CD14-positive monocyte (primary cell): ENCODE measurements at regions not wholly inside any gene's neighbourhood (a gene's known extent, or its start where the extent isn't known, plus 50 kb on each side); places are given as distances from the start of the nearest gene placed in this dataset.

Experiments
- DNase-seq, 3 donors: peaks; one replicate each; pipeline ENCODE4 v3.0.0-alpha.2; 2011 to 2022
- H2AFZ ChIP-seq: 2 replicates; pipeline ENCODE4 v1.6.0; 2012; ENCODE audit warnings: mild to moderate bottlenecking, low read depth, low read length, inconsistent platforms; ENCODE audit not compliant: insufficient read depth, poor library complexity, severe bottlenecking
- H3K27ac ChIP-seq, 2 donors: 1 replicate in 1 of 2; 2 replicates in 1 of 2; pipeline ENCODE4 v1.5.1; 2012 to 2013; ENCODE audit warnings: low read length in 2 of 2, control low read depth in 1 of 2, inconsistent platforms in 1 of 2, low read depth in 1 of 2, mild to moderate bottlenecking in 1 of 2
- H3K27me3 ChIP-seq, 2 donors: one replicate each; pipeline versions ENCODE4 v1.6.0 to v1.6.1; 2011 to 2013; ENCODE audit warnings: low read length in 2 of 2; ENCODE audit not compliant: control insufficient read depth in 2 of 2, insufficient read depth in 2 of 2
- H3K36me3 ChIP-seq, 2 donors: replicated peaks in 1 of 2; 1 replicate in 1 of 2; 2 replicates in 1 of 2; pipeline versions ENCODE4 v1.5.1 to v1.6.1; 2012 to 2013; ENCODE audit warnings: low read length in 2 of 2, control low read depth in 1 of 2, inconsistent platforms in 1 of 2, mild to moderate bottlenecking in 1 of 2; ENCODE audit not compliant: insufficient read depth in 2 of 2, control insufficient read depth in 1 of 2
- H3K4me1 ChIP-seq, 2 donors: 1 replicate in 1 of 2; 2 replicates in 1 of 2; pipeline versions ENCODE4 v1.5.1 to v1.6.1; 2012 to 2013; ENCODE audit warnings: low read length in 2 of 2, control low read depth in 1 of 2, inconsistent platforms in 1 of 2, mild to moderate bottlenecking in 1 of 2, moderate library complexity in 1 of 2; ENCODE audit not compliant: insufficient read depth in 2 of 2, control insufficient read depth in 1 of 2
- H3K4me2 ChIP-seq: replicated peaks from 2 replicates; pipeline ENCODE3; 2012; ENCODE audit warnings: low read length, moderate library complexity, mild to moderate bottlenecking; ENCODE audit not compliant: poor library complexity, severe bottlenecking; ENCODE audit errors: extremely low read depth
- H3K4me3 ChIP-seq, 3 experiments: fragments of 200-600 bp in 1 of 3; sonication (generic) in 1 of 3; replicated peaks in 1 of 3; 1 replicate in 2 of 3; 2 replicates in 1 of 3; pipeline ENCODE4 v1.5.1; 2011 to 2013; ENCODE audit warnings: low read length in 3 of 3, mild to moderate bottlenecking in 3 of 3, control low read depth in 2 of 3, low read depth in 2 of 3, inconsistent platforms in 1 of 3, moderate library complexity in 1 of 3
- H3K79me2 ChIP-seq: 2 replicates; pipeline ENCODE4 v1.6.0; 2012; ENCODE audit warnings: mild to moderate bottlenecking, control low read depth, inconsistent platforms, low read length, moderate library complexity; ENCODE audit not compliant: insufficient read depth
- H3K9ac ChIP-seq: 2 replicates; pipeline ENCODE4 v1.6.0; 2017; ENCODE audit warnings: low read length, mild to moderate bottlenecking; ENCODE audit not compliant: insufficient read depth, poor library complexity, severe bottlenecking
- H3K9me3 ChIP-seq, 2 donors: replicated peaks in 1 of 2; 1 replicate in 1 of 2; 2 replicates in 1 of 2; pipeline versions ENCODE4 v1.5.1 to v1.6.1; 2012 to 2013; ENCODE audit warnings: low read length in 2 of 2, control low read depth in 1 of 2; ENCODE audit not compliant: control insufficient read depth in 1 of 2, insufficient read depth in 1 of 2
- H4K20me1 ChIP-seq: 2 replicates; pipeline ENCODE4 v1.6.0; 2012; ENCODE audit warnings: mild to moderate bottlenecking, low read length, control low read depth, moderate library complexity; ENCODE audit not compliant: insufficient read depth
- H3K27ac Mint-ChIP-seq, 7 donors: one replicate each; pipeline ENCODE4 v1.8.0; 2020; ENCODE audit warnings: mild to moderate bottlenecking in 7 of 7, mixed read lengths in 7 of 7, moderate library complexity in 6 of 7, inconsistent platforms in 2 of 7
- H3K27me3 Mint-ChIP-seq, 3 donors: one replicate each; pipeline ENCODE4 v1.8.0; 2021 to 2022; ENCODE audit warnings: low read depth in 3 of 3, mild to moderate bottlenecking in 3 of 3, mixed read lengths in 3 of 3, moderate library complexity in 3 of 3, inconsistent platforms in 1 of 3
- H3K36me3 Mint-ChIP-seq, 2 donors: one replicate each; pipeline ENCODE4 v1.8.0; 2020; ENCODE audit warnings: mixed read lengths in 2 of 2, inconsistent platforms in 1 of 2, mild to moderate bottlenecking in 1 of 2
- H3K4me1 Mint-ChIP-seq: one replicate; pipeline ENCODE4 v1.8.0; 2020; ENCODE audit warnings: mild to moderate bottlenecking, mixed read lengths
- H3K4me3 Mint-ChIP-seq, 2 donors: one replicate each; pipeline ENCODE4 v1.8.0; 2020; ENCODE audit warnings: mild to moderate bottlenecking in 2 of 2, mixed read lengths in 2 of 2, moderate library complexity in 1 of 2
- H3K9me3 Mint-ChIP-seq, 7 donors: one replicate each; pipeline ENCODE4 v1.8.0; 2020 to 2022; ENCODE audit warnings: mixed read lengths in 7 of 7, mild to moderate bottlenecking in 6 of 7, moderate library complexity in 6 of 7, inconsistent platforms in 2 of 7
- CTCF ChIP-seq: fragments of 200-600 bp; IDR thresholded peaks from one replicate; pipeline ENCODE4 v1.8.0; 2022; ENCODE audit warnings: antibody characterized with exemption, mild to moderate bottlenecking
- WGBS: methylation state at CpG from one replicate; pipeline ENCODE4 v1.1.5; 2013; ENCODE audit warnings: missing lambda C conversion rate; ENCODE audit not compliant: insufficient coverage; 5-methylcytosine and 5-hydroxymethylcytosine counted together
- intact Hi-C, 2 donors: fragments of 100-400 bp; cut with micrococcal nuclease; formaldehyde crosslinking; loops; one replicate each; pipeline versions ENCODE4 v1.15.0 to v1.15.1; 2023

DNA sequence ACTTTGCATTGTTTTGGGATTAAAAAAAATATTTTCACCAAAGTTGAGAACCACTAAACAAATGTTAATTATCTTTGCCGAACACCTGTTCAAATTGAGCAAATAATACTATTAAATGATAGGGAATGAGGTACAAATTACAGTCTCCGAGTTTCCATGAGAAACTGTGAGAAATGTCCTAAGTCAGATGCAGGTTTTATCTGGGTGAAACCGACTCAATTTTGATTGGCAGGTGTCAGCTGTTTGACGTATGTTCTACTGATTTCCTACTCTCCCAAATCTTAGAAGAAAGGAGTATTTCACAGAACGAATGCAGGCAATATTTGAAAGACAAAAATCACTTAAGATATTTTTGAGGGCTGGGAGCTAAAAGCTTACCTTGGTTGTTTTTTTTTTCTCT lies 622.0 kb upstream of the GOT2 start:
- DNase-seq: no peak
- Mint-ChIP-seq H3K4me3 (no peak overlapping the region), H3K4me1 (no peaks in the 10 kb centered on the region), H3K36me3 (no peaks in the 10 kb centered on the region), H3K27ac (no peak overlapping the region), H3K27me3 (peaks cover 0 to 1% (median 0%) of the 10 kb centered on the region in 3 donors), H3K9me3 (peaks cover 0 to 9% (median 3%) of the 10 kb centered on the region in 7 donors)
- no peaks in the 10 kb centered on the region for H3K79me2 ChIP-seq
- intact Hi-C loops: no loop called here
- no peak overlapping the region for H3K27ac ChIP-seq
- no peaks in the 10 kb centered on the region for H3K9me3 ChIP-seq
- H3K4me3 ChIP-seq: no peak overlapping the region
- H2AFZ ChIP-seq: no peak overlapping the region
- H3K9ac ChIP-seq: no peak overlapping the region
- H4K20me1 ChIP-seq: no peaks in the 10 kb centered on the region
- WGBS: no CpG with 5 or more reads among the region's 5 CpGs
- H3K4me1 ChIP-seq: no peaks in the 10 kb centered on the region
- TF ChIP-seq CTCF: no peak
- H3K36me3 ChIP-seq: no peaks in the 10 kb centered on the region
- H3K4me2 ChIP-seq: no peak overlapping the region
- H3K27me3 ChIP-seq: no peaks in the 10 kb centered on the region

- H3K9me3 ChIP-seq: no peaks in the 10 kb centered on the region
- no peaks in the 10 kb centered on the region for H3K27me3 ChIP-seq
- intact Hi-C loops: no loop called here
- no peak overlapping the region for H3K27ac ChIP-seq
- Mint-ChIP-seq H3K27me3 (peaks cover 0 to 2% (median 0%) of the 10 kb centered on the region in 3 donors), H3K4me3 (no peak overlapping the region), H3K4me1 (no peaks in the 10 kb centered on the region), H3K36me3 (no peaks in the 10 kb centered on the region), H3K27ac (no peak overlapping the region), H3K9me3 (peaks cover 0 to 9% (median 2%) of the 10 kb centered on the region in 7 donors)
- WGBS: 100% methylated on average over 1 of the region's 2 CpGs
- H3K4me3 ChIP-seq: no peak overlapping the region
- no peak for TF ChIP-seq CTCF
- no peak for DNase-seq
- no peak overlapping the region for H3K9ac ChIP-seq
- no peaks in the 10 kb centered on the region for H3K4me1 ChIP-seq
- H4K20me1 ChIP-seq: no peaks in the 10 kb centered on the region
- H2AFZ ChIP-seq: no peak overlapping the region
- no peaks in the 10 kb centered on the region for H3K36me3 ChIP-seq
- H3K79me2 ChIP-seq: no peaks in the 10 kb centered on the region
- H3K4me2 ChIP-seq: no peak overlapping the region
Measured at GRCh38 chr16:59355704-59356103, 621.6 kb upstream of the GOT2 start.
